Body of pancreas (tissue), 4 donors: ENCODE measurements at regions not wholly inside any gene's neighbourhood (a gene's known extent, or its start where the extent isn't known, plus 50 kb on each side); places are given as distances from the start of the nearest gene placed in this dataset.

Source experiments
- CTCF ChIP-seq, 7 experiments: fragments of 450-650 bp in 4 of 7; fragments of 200-600 bp in 3 of 7; sonication (generic) in 3 of 7; IDR thresholded peaks; one replicate each; pipeline ENCODE4 v1.5.1; 2016 to 2019; ENCODE audit warnings: antibody characterized with exemption in 7 of 7
- POLR2A ChIP-seq, 3 donors: fragments of 450-650 bp; IDR thresholded peaks; one replicate each; pipeline ENCODE4 v1.6.1; 2016; ENCODE audit warnings: antibody characterized with exemption in 3 of 3, mild to moderate bottlenecking in 2 of 3

GRCh38 chr22:25404556-25404927, 159.9 kb upstream of the GRK3 start:
- TF ChIP-seq CTCF (IDR thresholded peaks at IDR 0.05) (no peak), POLR2A (IDR thresholded peaks at IDR 0.05) (no peak)
